Upper lobe of left lung (tissue), 4 donors: ENCODE measurements at regions not wholly inside any gene's neighbourhood (a gene's known extent, or its start where the extent isn't known, plus 50 kb on each side); places are given as distances from the start of the nearest gene placed in this dataset.

Experiments used
- EP300 ChIP-seq, 4 donors: sonication (generic); formaldehyde crosslinking; IDR thresholded peaks; one replicate each; pipeline ENCODE4 v1.5.1; 2017; ENCODE audit warnings: antibody characterized with exemption in 4 of 4, control low read depth in 2 of 4
- POLR2A ChIP-seq, 4 donors: fragments of 450-650 bp; IDR thresholded peaks; one replicate each; pipeline ENCODE4 v1.5.1; 2016 to 2017; ENCODE audit warnings: antibody characterized with exemption in 4 of 4, mild to moderate bottlenecking in 2 of 4
- TF ChIP-seq, protein P1 (sequence below), 6 experiments: fragments of 450-650 bp in 4 of 6; fragments of 200-600 bp in 2 of 6; sonication (generic) in 2 of 6; IDR thresholded peaks; one replicate each; pipeline ENCODE4 v1.5.1; 2016 to 2019; ENCODE audit warnings: antibody characterized with exemption in 6 of 6

DNA sequence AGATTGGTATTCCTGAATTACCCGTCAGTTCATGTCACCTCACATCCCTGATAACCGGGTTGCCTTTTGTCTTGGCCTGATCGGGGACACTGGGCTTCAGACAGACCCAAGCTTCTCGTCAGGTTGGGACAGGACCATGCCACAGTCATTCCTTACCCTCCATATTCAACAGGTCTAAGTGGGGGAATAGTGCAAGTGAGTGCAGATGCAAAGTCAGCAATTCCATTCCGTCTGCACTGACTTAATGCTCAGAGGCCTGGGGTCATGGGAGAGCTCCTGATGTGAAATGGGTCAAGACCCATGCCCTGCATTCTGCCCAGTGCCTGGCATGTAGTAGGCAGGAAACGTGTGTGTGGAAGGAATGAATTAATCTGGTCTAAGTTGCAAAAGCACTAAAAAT, 95.4 kb upstream of the PITRM1 start:
- TF ChIP-seq EP300 (IDR thresholded peaks at IDR 0.05) (no peak), POLR2A (IDR thresholded peaks at IDR 0.05) (no peak)
- TF ChIP-seq, protein P1, sequence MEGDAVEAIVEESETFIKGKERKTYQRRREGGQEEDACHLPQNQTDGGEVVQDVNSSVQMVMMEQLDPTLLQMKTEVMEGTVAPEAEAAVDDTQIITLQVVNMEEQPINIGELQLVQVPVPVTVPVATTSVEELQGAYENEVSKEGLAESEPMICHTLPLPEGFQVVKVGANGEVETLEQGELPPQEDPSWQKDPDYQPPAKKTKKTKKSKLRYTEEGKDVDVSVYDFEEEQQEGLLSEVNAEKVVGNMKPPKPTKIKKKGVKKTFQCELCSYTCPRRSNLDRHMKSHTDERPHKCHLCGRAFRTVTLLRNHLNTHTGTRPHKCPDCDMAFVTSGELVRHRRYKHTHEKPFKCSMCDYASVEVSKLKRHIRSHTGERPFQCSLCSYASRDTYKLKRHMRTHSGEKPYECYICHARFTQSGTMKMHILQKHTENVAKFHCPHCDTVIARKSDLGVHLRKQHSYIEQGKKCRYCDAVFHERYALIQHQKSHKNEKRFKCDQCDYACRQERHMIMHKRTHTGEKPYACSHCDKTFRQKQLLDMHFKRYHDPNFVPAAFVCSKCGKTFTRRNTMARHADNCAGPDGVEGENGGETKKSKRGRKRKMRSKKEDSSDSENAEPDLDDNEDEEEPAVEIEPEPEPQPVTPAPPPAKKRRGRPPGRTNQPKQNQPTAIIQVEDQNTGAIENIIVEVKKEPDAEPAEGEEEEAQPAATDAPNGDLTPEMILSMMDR (IDR thresholded peaks at IDR 0.05): no peak
